GM12873 (cell line): ENCODE measurements at regions not wholly inside any gene's neighbourhood (a gene's known extent, or its start where the extent isn't known, plus 50 kb on each side); places are given as distances from the start of the nearest gene placed in this dataset.

Experiments used
- TF ChIP-seq, protein P1 (sequence below): IDR thresholded peaks from 2 replicates; pipeline ENCODE4 v1.5.1; 2012; ENCODE audit warnings: low read depth, mild to moderate bottlenecking, moderate library complexity, low read length, control low read depth; ENCODE audit not compliant: insufficient read depth; ENCODE audit errors: missing control alignments

DNA sequence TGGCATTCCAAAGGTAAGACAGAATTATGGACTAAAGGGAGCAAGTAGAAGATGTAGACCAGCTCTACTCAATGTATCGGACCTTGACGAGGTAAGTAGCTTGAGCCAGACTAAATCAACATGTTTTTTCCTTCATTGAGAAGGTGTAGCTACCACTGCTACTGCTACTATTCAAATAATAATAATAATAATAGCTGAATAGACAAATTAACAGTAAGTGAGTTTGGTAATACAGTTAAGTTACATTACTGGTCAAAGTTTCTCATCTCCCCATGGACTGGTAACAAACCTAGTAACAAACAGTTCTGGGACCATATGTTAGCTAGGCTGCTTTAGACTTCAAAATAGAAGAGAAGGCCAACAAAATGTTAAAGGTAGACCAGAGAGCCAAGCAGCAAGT lies 609.2 kb downstream of the TLE1 start:
- TF ChIP-seq, protein P1, sequence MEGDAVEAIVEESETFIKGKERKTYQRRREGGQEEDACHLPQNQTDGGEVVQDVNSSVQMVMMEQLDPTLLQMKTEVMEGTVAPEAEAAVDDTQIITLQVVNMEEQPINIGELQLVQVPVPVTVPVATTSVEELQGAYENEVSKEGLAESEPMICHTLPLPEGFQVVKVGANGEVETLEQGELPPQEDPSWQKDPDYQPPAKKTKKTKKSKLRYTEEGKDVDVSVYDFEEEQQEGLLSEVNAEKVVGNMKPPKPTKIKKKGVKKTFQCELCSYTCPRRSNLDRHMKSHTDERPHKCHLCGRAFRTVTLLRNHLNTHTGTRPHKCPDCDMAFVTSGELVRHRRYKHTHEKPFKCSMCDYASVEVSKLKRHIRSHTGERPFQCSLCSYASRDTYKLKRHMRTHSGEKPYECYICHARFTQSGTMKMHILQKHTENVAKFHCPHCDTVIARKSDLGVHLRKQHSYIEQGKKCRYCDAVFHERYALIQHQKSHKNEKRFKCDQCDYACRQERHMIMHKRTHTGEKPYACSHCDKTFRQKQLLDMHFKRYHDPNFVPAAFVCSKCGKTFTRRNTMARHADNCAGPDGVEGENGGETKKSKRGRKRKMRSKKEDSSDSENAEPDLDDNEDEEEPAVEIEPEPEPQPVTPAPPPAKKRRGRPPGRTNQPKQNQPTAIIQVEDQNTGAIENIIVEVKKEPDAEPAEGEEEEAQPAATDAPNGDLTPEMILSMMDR: no peak

- TF ChIP-seq, protein P1: no peak
Observed at GRCh38 chr9:81079055-81079454, 610.3 kb downstream of the TLE1 start.

GRCh38 chr9:81078555-81078954 lies 610.8 kb downstream of the TLE1 start:
- TF ChIP-seq, protein P1: no peak

DNA sequence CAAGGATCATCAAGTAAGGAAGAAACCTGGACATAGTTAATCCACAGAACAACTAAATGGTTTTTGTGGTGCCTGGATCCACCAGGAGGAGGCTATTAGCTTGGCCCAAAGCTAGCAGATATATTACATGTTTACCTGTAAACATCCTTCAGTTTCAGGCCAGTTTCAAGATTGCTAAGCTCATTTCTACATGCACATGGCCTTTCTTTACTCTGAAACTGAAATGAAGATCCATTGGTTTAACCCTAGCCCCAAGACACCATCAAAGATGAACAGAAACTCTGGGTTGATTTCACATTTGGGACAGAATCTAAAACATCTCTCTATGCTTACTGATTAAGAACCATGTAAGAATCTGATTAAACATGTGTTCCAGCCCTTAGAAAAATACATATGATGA lies 611.8 kb downstream of the TLE1 start:
- TF ChIP-seq, protein P1: no peak

DNA sequence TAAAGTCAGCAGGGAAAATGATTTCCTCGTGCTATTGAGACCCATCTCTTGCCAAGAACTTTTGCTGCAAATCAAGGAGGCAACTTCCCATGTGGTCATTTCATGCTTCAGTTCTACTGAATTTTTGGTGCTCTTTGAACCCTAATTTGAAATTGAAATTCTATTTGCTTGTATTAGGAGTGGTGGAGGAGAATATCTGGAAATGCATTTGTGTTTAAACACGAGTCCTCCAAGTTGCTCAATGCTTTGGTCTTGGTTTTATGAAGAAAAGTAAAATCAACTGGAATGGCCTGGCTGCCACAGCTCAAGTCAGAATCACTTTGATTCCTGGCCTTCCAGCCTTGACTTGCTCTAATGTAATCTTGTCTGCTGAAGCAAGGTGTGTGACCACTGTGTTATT lies 613.2 kb downstream of the TLE1 start:
- TF ChIP-seq, protein P1: no peak

- TF ChIP-seq, protein P1: no peak
Observed at GRCh38 chr9:81074221-81074620, 615.1 kb downstream of the TLE1 start.

- TF ChIP-seq, protein P1: no peak
Observed at GRCh38 chr9:81073821-81074220, 615.5 kb downstream of the TLE1 start.

GRCh38 chr9:81072758-81073157 lies 616.6 kb downstream of the TLE1 start:
- TF ChIP-seq, protein P1: no peak
